Spleen (tissue), 11 donors: ENCODE measurements at regions not wholly inside any gene's neighbourhood (a gene's known extent, or its start where the extent isn't known, plus 50 kb on each side); places are given as distances from the start of the nearest gene placed in this dataset.
"Not testable (repeated sequence)": the region's sequence is repeated elsewhere in the genome, so short reads cannot be mapped to it uniquely, and the experiment has no call there.

Experiments used
- DNase-seq: peaks from one replicate; pipeline ENCODE4 v3.0.0-alpha.2; 2020
- H3K27ac ChIP-seq, 8 donors: fragments of 200-600 bp; sonication (generic) in 7 of 8; 1 replicate in 4 of 8; 2 replicates in 4 of 8; pipeline versions ENCODE4 v1.5.0 to v1.8.0; 2016 to 2021; ENCODE audit warnings: inconsistent platforms in 4 of 8, mild to moderate bottlenecking in 4 of 8, moderate library complexity in 1 of 8
- H3K27me3 ChIP-seq, 7 donors: fragments of 200-600 bp; sonication (generic) in 6 of 7; replicated peaks in 1 of 7; 1 replicate in 4 of 7; 2 replicates in 3 of 7; pipeline versions ENCODE4 v1.5.0 to v1.8.0; 2016 to 2021; ENCODE audit warnings: inconsistent platforms in 3 of 7, mild to moderate bottlenecking in 1 of 7
- H3K36me3 ChIP-seq, 6 donors: fragments of 200-600 bp; sonication (generic) in 5 of 6; 1 replicate in 4 of 6; 2 replicates in 2 of 6; pipeline versions ENCODE4 v1.5.0 to v1.8.0; 2016 to 2021; ENCODE audit warnings: inconsistent platforms in 2 of 6
- H3K4me1 ChIP-seq, 6 donors: fragments of 200-600 bp; sonication (generic) in 5 of 6; 1 replicate in 3 of 6; 2 replicates in 3 of 6; pipeline versions ENCODE4 v1.5.0 to v1.8.0; 2016 to 2021; ENCODE audit warnings: inconsistent platforms in 3 of 6
- H3K4me3 ChIP-seq, 8 donors: fragments of 200-600 bp; sonication (generic) in 7 of 8; 1 replicate in 4 of 8; 2 replicates in 4 of 8; pipeline versions ENCODE4 v1.5.0 to v1.8.0; 2016 to 2021; ENCODE audit warnings: inconsistent platforms in 4 of 8, mild to moderate bottlenecking in 4 of 8, moderate library complexity in 2 of 8
- H3K9me3 ChIP-seq, 8 donors: fragments of 200-600 bp; sonication (generic) in 7 of 8; 1 replicate in 4 of 8; 2 replicates in 4 of 8; pipeline versions ENCODE4 v1.5.0 to v1.8.0; 2016 to 2021; ENCODE audit warnings: inconsistent platforms in 4 of 8
- CTCF ChIP-seq, 11 experiments: fragments of 200-600 bp in 7 of 11; fragments of 450-650 bp in 4 of 11; sonication (generic) in 4 of 11; IDR thresholded peaks in 8 of 11; conservative IDR thresholded peaks in 3 of 11; 1 replicate in 7 of 11; 2 replicates in 4 of 11; pipeline versions ENCODE4 v1.4.0 to v1.8.0; 2016 to 2021; ENCODE audit warnings: antibody characterized with exemption in 11 of 11, inconsistent platforms in 4 of 11, mild to moderate bottlenecking in 1 of 11
- POLR2A ChIP-seq, 3 donors: fragments of 450-650 bp; IDR thresholded peaks; one replicate each; pipeline ENCODE4 v1.5.1; 2017; ENCODE audit warnings: antibody characterized with exemption in 3 of 3, mild to moderate bottlenecking in 1 of 3
- POLR2AphosphoS5 ChIP-seq, 3 donors: sonication (generic); formaldehyde crosslinking; IDR thresholded peaks; one replicate each; pipeline ENCODE4 v1.5.1; 2017; ENCODE audit warnings: antibody characterized with exemption in 3 of 3
- WGBS, 5 donors: extraction: QIAGEN DNeasy Blood & Tissue Kit in 3 of 5; methylation state at CpG; one replicate each; pipeline versions ENCODE4 v1.1.5 to v1.1.7; 2013 to 2018; 5-methylcytosine and 5-hydroxymethylcytosine counted together
- intact Hi-C: fragments of 100-400 bp; cut with DNase I; formaldehyde crosslinking; loops from one replicate; pipeline ENCODE4 v1.15.0; 2023; ENCODE audit warnings: low total_unique reads
- donor health status: healthy with polysubstance abuse.
- donor health status: DM: no; HTN: no; CAD: no; lungs with moderate emphysema.
- donor health status: DM: no; HTN: no; CAD: no.
- donor health status: Bipolar disorder and iron deficiency.
- donor health status: healthy.
- donor health status: DM: no; HTN: no; CAD: no.
- donor health status: DM: yes; HTN: yes; CAD: no.

- DNase-seq = no peak
- H3K36me3 ChIP-seq = no peaks in the 10 kb centered on the region
- no peaks in the 10 kb centered on the region for H3K27me3 ChIP-seq
- H3K9me3 ChIP-seq = peaks cover 0 to 14% (median 7%) of the 10 kb centered on the region in 8 donors
- no peak overlapping the region for H3K27ac ChIP-seq
- no peak for TF ChIP-seq POLR2AphosphoS5 (IDR thresholded peaks at IDR 0.05)
- no peaks in the 10 kb centered on the region for H3K4me1 ChIP-seq
- intact Hi-C loops = no loop called here
- H3K4me3 ChIP-seq = no peak overlapping the region
Observed at GRCh38 chr6:50369996-50370395, 320.3 kb upstream of the DEFB112 start.

- no peaks in the 10 kb centered on the region for H3K27me3 ChIP-seq
Observed at GRCh38 chr6:50380406-50381098, 330.8 kb upstream of the DEFB112 start.

GRCh38 chr6:50381099-50381415, 331.3 kb upstream of the DEFB112 start:
- H3K36me3 ChIP-seq = no peaks in the 10 kb centered on the region
- no peak overlapping the region for H3K4me3 ChIP-seq
- no peak overlapping the region for H3K27ac ChIP-seq
- no peak for TF ChIP-seq CTCF (IDR thresholded peaks at IDR 0.05 in 8 of 11, conservative IDR thresholded peaks at IDR 0.05 in 3 of 11)
- no peak for TF ChIP-seq POLR2AphosphoS5 (IDR thresholded peaks at IDR 0.05)
- no peak for TF ChIP-seq POLR2A (IDR thresholded peaks at IDR 0.05)
- no peaks in the 10 kb centered on the region for H3K4me1 ChIP-seq
- no peak for DNase-seq
- 34 to 56% (median 40%) methylated on average over 2 of the region's 2 CpGs for WGBS, 5 donors
- H3K27me3 ChIP-seq = no peaks in the 10 kb centered on the region
- intact Hi-C loops = no loop called here
- peaks cover 0 to 29% (median 14%) of the 10 kb centered on the region in 8 donors for H3K9me3 ChIP-seq

More at GRCh38 chr6:50380406-50381098, 330.8 kb upstream of the DEFB112 start:
- Histone ChIP-seq H3K27ac (no peak overlapping the region), H3K36me3 (no peaks in the 10 kb centered on the region), H3K9me3 (peaks cover 0 to 34% (median 19%) of the 10 kb centered on the region in 8 donors), H3K4me3 (no peak overlapping the region), H3K4me1 (no peaks in the 10 kb centered on the region)
- TF ChIP-seq POLR2A (IDR thresholded peaks at IDR 0.05) = no peak
- no peak for TF ChIP-seq POLR2AphosphoS5 (IDR thresholded peaks at IDR 0.05)
- no peak for TF ChIP-seq CTCF (IDR thresholded peaks at IDR 0.05 in 8 of 11, conservative IDR thresholded peaks at IDR 0.05 in 3 of 11)
- 64 to 81% (median 70%) methylated on average over 7 of the region's 7 CpGs for WGBS, 5 donors
- intact Hi-C loops = no loop called here
- DNase-seq = no peak

GRCh38 chr6:50390416-50390815, 322.9 kb upstream of the TFAP2D start:
- H3K27me3 ChIP-seq = no peaks in the 10 kb centered on the region
- intact Hi-C loops = no loop called here
- TF ChIP-seq CTCF (IDR thresholded peaks at IDR 0.05 in 8 of 11, conservative IDR thresholded peaks at IDR 0.05 in 3 of 11) (no peak), POLR2A (IDR thresholded peaks at IDR 0.05) (no peak), POLR2AphosphoS5 (IDR thresholded peaks at IDR 0.05) (no peak)
- H3K27ac ChIP-seq = no peak overlapping the region
- H3K36me3 ChIP-seq = no peaks in the 10 kb centered on the region
- peaks cover 0 to 3% (median 0%) of the 10 kb centered on the region in 8 donors for H3K9me3 ChIP-seq
- WGBS, 5 donors = 91 to 97% (median 93%) methylated on average over 1 of the region's 1 CpG
- H3K4me3 ChIP-seq = no peak overlapping the region
- H3K4me1 ChIP-seq = no peaks in the 10 kb centered on the region
- no peak for DNase-seq

GRCh38 chr6:50394139-50394538, 319.2 kb upstream of the TFAP2D start:
- H3K4me3 ChIP-seq, DNase-seq, H3K27ac ChIP-seq, H3K27me3 ChIP-seq, intact Hi-C loops, H3K9me3 ChIP-seq, H3K4me1 ChIP-seq, H3K36me3 ChIP-seq: not testable (repeated sequence)
- 78 to 87% (median 81%) methylated on average over 1 of the region's 1 CpG for WGBS, 5 donors
